ENCODE measurements at regions not wholly inside any gene's neighbourhood (a gene's known extent, or its start where the extent isn't known, plus 50 kb on each side); places are given as distances from the start of the nearest gene placed in this dataset.
A peak's percentile ranks its signal among the peaks of the same experiment; 100 is the strongest.

- peaks cover 3% of the 10 kb centered on the region for H3K9me3 ChIP-seq (ENCODE audit: control insufficient read depth, insufficient read depth, low read length)
- H3K9ac ChIP-seq (ENCODE audit: low read depth, low read length) = no peak overlapping the region
- intact Hi-C loops (cut with micrococcal nuclease) = no loop called here
- no peak overlapping the region for H2BK5ac ChIP-seq (ENCODE audit: low read depth, low read length, poor library complexity, severe bottlenecking)
- DNase-seq (peak; percentile 77), ATAC-seq (ENCODE audit: low read depth) (peak; percentile 79)
- TF ChIP-seq CHD1 (IDR thresholded peaks at IDR 0.05; ENCODE audit: low read depth, low read length) = no peak
- no peak for TF ChIP-seq MAFK (IDR thresholded peaks at IDR 0.05; ENCODE audit: low read depth, low read length)
- peak; percentile 10; the same call in 1 of the 2 replicates for TF ChIP-seq FOS (IDR thresholded peaks at IDR 0.05; ENCODE audit: low read depth, low read length)
- no peak for TF ChIP-seq RCOR1 (IDR thresholded peaks at IDR 0.05; ENCODE audit: insufficient replicate concordance, low read length)
- TF ChIP-seq CTCF (conservative IDR thresholded peaks at IDR 0.05; ENCODE audit: low read depth, low read length) = no peak
- TF ChIP-seq USF2 (IDR thresholded peaks at IDR 0.05; ENCODE audit: low read depth, low read length) = no peak
- TF ChIP-seq MXI1 (IDR thresholded peaks at IDR 0.05; ENCODE audit: borderline replicate concordance, low read depth, low read length) = no peak
- no peak for TF ChIP-seq MAZ (IDR thresholded peaks at IDR 0.05; ENCODE audit: borderline replicate concordance, low read depth, low read length)
- peak; percentile 19; the same call in 1 of the 2 replicates for TF ChIP-seq CEBPB (IDR thresholded peaks at IDR 0.05; ENCODE audit: low read depth, low read length)
- TF ChIP-seq POLR2A (IDR thresholded peaks at IDR 0.05; ENCODE audit: low read depth, low read length) = no peak
- no peak for TF ChIP-seq SMC3 (IDR thresholded peaks at IDR 0.05; ENCODE audit: low read depth, low read length)
- TF ChIP-seq NFE2L2 (IDR thresholded peaks at IDR 0.05; ENCODE audit: low read depth, low read length) = no peak
- no peak for TF ChIP-seq RFX5 (IDR thresholded peaks at IDR 0.05; ENCODE audit: low read depth, low read length)
- no peak overlapping the region; the same call in 1 of the 2 replicates for H3K4me2 ChIP-seq (ENCODE audit: low read depth, low read length)
- H4K20me1 ChIP-seq (ENCODE audit: insufficient read depth, low read length) = no peaks in the 10 kb centered on the region
- H2AK9ac ChIP-seq (replicated peaks; ENCODE audit: low read depth, low read length, poor library complexity) = no peak overlapping the region
- CTCF ChIA-PET = interaction anchor here (0.7 to 1.1 kb wide), 2 partner anchors 12 to 102 kb away, joined by 3 to 4 read pairs; no protein-coding TSS in a partner anchor
- no peak overlapping the region for H3K18ac ChIP-seq (ENCODE audit: low read depth, low read length)
- no peak overlapping the region for H3K23ac ChIP-seq (ENCODE audit: low read depth, low read length)
- H4K5ac ChIP-seq (ENCODE audit: low read depth, low read length) = no peak overlapping the region
- H2BK120ac ChIP-seq (ENCODE audit: low read depth, low read length) = no peak overlapping the region
- H3K27me3 ChIP-seq (ENCODE audit: control insufficient read depth, insufficient read depth, low read length) = peaks cover 40% of the 10 kb centered on the region
- H3K27ac ChIP-seq (ENCODE audit: insufficient read depth, low read length) = no peak overlapping the region
- H3K4me1 ChIP-seq (ENCODE audit: control insufficient read depth, insufficient read depth, low read length) = peaks cover 2% of the 10 kb centered on the region
- POLR2A ChIA-PET (ENCODE audit: unreplicated experiment) = interaction anchor here (0.5 kb wide), 1 partner anchor 10 kb away, joined by 5 read pairs; no protein-coding TSS in a partner anchor
- H2AK5ac ChIP-seq (ENCODE audit: low read depth, low read length) = no peak overlapping the region
- H2BK20ac ChIP-seq (ENCODE audit: low read depth, low read length) = no peak overlapping the region
- dilution Hi-C loops (cut with HindIII; ENCODE audit: low sequenced_read_pairs, unreplicated experiment) = no loop called here
- in situ Hi-C loops (cut with MboI; ENCODE audit: low sequenced_read_pairs) = no loop called here
- no peak overlapping the region for H4K91ac ChIP-seq (ENCODE audit: insufficient read depth, low read depth, low read length)
- no peak overlapping the region for H3K4ac ChIP-seq (ENCODE audit: low read depth, low read length)
- no CpG with 5 or more reads among the region's 8 CpGs for WGBS, 2 experiments (ENCODE audit: extremely low coverage in 2 of 2, insufficient read length in 1 of 2)
- H2BK15ac ChIP-seq (ENCODE audit: low read depth, low read length) = no peak overlapping the region
- H2AFZ ChIP-seq (replicated peaks; ENCODE audit: low read length, poor library complexity) = no peak overlapping the region
- H3K14ac ChIP-seq (replicated peaks; ENCODE audit: low read depth, low read length) = no peak overlapping the region
- H3K56ac ChIP-seq (ENCODE audit: extremely low read depth, insufficient read depth, low read length) = no peak overlapping the region
- no peaks in the 10 kb centered on the region for H3K36me3 ChIP-seq (ENCODE audit: control insufficient read depth, insufficient read depth, low read length)
- H4K8ac ChIP-seq (ENCODE audit: low read depth in 2 of 2, low read length in 2 of 2) = no peak overlapping the region
- peaks cover 3% of the 10 kb centered on the region; the same call in 1 of the 2 replicates for H3K9me1 ChIP-seq (ENCODE audit: insufficient read depth, low read length)
- BruUV-seq (replicated peaks) = no TSS peak
- no peaks in the 10 kb centered on the region for H3K79me1 ChIP-seq (ENCODE audit: low read depth in 1 of 2, low read length in 2 of 2)
- no peak overlapping the region for H3K4me3 ChIP-seq (ENCODE audit: insufficient read depth, low read depth, low read length)
Measured at GRCh38 chr1:53381790-53382401, 54.0 kb upstream of the LRP8 start.

Measured in IMR-90 (cell line).